PC-3 (cell line): ENCODE measurements at regions not wholly inside any gene's neighbourhood (a gene's known extent, or its start where the extent isn't known, plus 50 kb on each side); places are given as distances from the start of the nearest gene placed in this dataset.

Experiments
- CTCF ChIP-seq: fragments of 300-600 bp; sonication (generic); conservative IDR thresholded peaks from 2 replicates; pipeline ENCODE4 v1.5.1; 2017; ENCODE audit warnings: antibody characterized with exemption, low read depth, mild to moderate bottlenecking, low read length
- EZH2 ChIP-seq: fragments of 300-600 bp; sonication (generic); IDR thresholded peaks from one replicate; pipeline ENCODE4 v1.6.1; 2017; ENCODE audit warnings: antibody characterized with exemption, mild to moderate bottlenecking, low read length; ENCODE audit not compliant: unreplicated experiment

GRCh38 chr15:81589671-81590070, 215.7 kb upstream of the TMC3 start:
- no peak for TF ChIP-seq CTCF
- no peak for TF ChIP-seq EZH2
